HG02642 (cell line): ENCODE measurements at regions not wholly inside any gene's neighbourhood (a gene's known extent, or its start where the extent isn't known, plus 50 kb on each side); places are given as distances from the start of the nearest gene placed in this dataset.
A peak's percentile ranks its signal among the peaks of the same experiment; 100 is the strongest.

Source experiments
- ATAC-seq: cut with Tn5 transposase; IDR thresholded peaks from one replicate; pipeline ENCODE4 v1.9.1; 2021; ENCODE audit warnings: mild to moderate bottlenecking; ENCODE audit not compliant: unreplicated experiment, poor library complexity

- no peak for ATAC-seq
Measured at GRCh38 chr5:56449071-56449640, 216.0 kb upstream of the ANKRD55 start.

DNA sequence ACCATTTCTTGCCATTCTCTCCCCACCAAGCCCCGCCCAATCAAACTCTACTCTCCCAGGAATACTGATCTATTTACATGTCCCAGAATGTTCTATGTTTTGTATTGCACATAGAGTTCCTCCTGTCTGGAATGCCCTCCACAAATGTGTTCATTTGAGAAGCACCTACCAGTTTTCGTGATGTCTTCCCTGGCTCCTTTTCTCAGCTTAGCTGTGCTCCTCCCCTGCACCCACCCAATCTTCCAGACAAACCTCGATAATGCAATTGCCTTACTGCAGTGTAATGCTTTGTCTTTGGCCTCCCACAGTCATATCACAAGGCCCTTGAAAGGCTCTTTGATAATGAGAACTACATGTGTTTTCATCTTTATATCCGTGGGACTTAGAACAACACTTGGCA is 214.5 kb upstream of the ANKRD55 start:
- ATAC-seq: no peak

DNA sequence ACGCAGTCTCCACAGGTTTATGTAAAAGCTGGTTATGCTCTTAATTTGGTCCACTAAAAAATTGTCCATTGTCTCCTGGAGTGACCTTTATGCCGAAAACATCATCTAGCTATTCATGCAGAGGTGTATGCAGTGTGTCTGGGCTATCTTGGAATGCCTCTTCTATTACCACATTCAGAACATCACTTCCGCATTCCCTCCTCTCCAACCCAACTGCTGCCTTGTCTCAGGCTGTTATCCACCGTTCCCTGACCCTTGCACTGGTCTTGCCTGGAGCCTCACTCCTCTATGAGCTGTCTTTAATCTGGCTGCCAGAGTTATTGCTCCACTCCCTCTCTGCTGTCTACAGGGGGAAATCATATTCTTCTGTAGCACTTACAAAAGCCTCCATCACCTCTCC is 214.1 kb upstream of the ANKRD55 start:
- no peak for ATAC-seq

DNA sequence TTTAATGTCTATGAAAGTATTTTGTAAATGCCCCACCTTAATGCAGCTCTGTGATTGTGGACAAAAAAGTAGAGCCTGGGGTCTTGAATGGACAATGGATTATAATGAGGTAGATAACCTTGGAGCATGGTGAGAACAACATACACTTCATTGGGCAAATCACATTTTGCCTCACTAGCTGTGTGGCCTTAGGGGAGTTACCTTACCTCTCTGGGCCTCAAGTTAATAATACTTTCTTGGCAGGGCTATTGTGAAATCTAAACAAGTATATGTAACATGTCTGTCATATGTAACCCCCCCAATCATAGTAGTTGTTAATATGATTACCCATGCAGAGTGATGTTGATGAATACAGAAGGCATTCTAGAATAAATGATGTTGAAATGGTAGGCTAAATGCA is 213.6 kb upstream of the ANKRD55 start:
- no peak for ATAC-seq

DNA sequence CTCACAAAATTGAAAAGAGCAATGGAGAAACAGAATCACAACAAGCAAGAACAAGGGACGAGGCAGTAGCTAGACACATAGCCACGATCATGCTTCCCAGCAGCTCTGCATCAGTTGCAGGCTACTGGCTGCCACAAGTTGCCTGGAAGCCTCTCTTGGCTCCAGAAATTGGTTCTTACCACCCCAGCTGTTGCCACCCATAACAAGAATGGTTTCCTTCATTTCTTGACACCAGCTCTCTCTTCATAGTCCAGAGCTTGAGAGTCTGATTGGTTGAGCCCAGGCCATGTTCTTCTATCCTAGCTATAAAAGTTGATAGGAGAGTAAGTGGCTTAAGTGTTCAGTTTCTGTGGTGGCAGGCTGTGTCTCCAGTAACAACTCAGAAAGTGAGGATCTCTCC is 210.7 kb upstream of the ANKRD55 start:
- ATAC-seq: no peak

DNA sequence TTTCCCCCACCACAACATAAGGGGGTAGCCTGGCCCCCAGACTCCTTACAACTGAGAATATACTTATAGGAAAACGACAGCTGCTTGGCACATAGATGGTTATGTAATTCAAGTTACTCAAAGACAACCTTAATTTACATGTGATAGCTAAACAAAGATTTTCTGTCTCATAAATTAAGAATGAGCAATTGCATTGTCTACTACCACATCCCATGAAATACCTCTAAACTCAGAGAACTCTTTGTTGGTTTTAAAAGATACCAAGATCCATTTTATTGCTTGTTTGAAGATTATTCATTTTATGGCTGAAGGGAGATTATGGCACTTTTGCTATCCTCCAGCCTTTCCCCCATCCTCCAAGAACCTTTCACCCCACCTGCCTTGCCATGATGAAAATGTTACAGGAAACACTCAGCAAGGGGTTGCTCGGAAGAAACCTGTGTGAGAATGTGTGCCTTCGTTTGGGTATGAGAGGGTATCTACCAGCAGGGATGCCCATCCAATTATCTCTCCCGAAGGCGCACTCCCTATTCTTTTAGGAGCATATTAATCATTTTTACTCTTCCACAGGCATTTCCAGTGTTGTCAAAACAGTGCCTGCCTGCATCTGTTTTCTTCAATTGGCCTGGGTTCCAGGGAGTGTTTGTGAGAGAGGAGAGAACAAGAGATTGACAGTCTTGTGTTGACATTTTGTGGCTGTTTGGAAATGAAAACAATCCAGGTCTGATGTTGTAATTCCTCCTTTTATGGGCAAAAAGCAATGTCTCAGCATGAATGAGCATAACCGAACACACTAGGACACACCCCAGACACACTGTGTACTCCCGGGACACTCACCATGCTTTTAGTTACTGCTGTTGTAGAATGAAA is 208.0 kb upstream of the ANKRD55 start:
- ATAC-seq: no peak

DNA sequence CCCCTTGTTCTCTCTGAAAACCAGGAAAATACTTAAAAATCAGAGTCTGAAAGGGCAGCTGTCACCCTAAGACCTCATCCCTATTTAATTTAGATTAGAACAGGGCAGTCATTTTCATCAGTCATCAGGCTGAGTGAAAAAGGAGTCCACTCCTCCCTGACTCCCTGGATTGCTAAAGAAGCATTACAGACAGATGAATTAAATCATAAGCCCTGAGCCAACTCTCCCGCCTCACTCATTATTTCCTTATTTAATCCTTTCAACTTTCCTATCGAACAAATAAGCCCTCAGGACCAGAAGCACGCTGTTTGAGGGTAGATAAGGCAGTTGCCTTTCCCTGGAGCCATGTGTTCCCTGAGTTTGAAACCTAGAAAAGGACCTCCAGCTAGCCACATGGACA is 201.9 kb upstream of the ANKRD55 start:
- no peak for ATAC-seq

- ATAC-seq: no peak
Measured at GRCh38 chr5:56433039-56433617, 200.0 kb upstream of the ANKRD55 start.

GRCh38 chr5:56432321-56432720 is 199.2 kb upstream of the ANKRD55 start:
- ATAC-seq: no peak

GRCh38 chr5:56430422-56430821 is 197.3 kb upstream of the ANKRD55 start:
- ATAC-seq: no peak

DNA sequence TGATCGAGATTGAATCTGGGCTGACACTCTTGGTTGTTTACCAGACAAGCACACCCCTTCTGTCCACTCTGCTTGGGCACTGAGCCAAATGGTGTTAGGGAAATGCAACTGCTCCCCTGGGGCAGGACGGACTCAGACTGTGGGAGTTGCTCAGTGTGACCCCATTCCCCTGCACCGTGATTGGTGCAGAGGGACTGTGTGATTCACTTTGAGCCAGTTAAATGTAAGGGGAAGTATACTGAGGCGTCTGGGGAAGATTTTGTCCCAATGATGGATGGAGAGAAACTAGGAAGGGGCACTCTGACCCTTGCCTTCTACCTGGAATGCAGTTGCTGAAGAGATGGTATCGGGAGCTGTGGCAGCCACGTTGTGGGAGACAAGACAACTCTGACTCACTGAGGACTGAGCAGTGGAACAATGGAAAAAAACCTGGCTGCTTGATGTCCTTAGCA is 196.0 kb upstream of the ANKRD55 start:
- no peak for ATAC-seq

- no peak for ATAC-seq
Measured at GRCh38 chr5:56426693-56427092, 193.6 kb upstream of the ANKRD55 start.

- no peak for ATAC-seq
Measured at GRCh38 chr5:56422076-56422762, 189.1 kb upstream of the ANKRD55 start.

DNA sequence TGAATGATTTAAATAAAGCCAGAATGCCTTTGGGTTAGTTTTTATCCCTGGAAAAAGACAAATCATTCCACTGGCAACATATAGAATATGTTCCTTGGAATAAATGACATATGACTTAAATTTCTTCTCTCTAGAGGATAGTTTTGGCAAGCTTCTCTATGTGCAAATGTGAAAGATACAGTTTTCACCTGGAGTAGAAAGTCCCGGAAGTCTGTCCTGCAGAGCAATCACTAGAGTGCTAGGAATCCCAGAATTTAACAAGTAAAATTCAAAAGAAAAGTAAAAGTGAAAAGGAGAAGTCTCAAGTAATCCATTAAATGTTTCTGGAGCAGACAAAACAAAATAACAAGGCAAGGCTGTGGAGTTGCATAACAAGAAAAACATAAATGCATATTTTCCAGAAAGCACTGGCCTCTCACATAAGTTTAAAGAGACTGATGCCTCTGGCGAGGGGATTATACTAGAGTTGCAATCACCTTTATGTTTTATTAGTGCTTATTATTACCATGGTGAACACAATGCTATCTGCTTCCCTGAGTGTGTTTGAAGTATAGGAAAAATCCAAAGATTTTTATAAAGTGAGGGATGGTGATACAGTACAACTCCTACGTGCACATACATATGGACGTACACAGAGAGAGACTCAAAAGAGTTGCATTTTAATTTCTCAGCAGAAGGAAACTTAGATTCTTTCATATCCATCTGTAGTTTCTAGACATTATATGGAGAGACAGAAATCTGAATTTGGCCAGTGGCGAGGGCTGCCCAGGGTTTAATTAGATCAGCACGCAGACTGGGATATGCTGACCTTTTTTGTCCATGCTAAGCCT is 188.3 kb upstream of the ANKRD55 start:
- no peak for ATAC-seq

DNA sequence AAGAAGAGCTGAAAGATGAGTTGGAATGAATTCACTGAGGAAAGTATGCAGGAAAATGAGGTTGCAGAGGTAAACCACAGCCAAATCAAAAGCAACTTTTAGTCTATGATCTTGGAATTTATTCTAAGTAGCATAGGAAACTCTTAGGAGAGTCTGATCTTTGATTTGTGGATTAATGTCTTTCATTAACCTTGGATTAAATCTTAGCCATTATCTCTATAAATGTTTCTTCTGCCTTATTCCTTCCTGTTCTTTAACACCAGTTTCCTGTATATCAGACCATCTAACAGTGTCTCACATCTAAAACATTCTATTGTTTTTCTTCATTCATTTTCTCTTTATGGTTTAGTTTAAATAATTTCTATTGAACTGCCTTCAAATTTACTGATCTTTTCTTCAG is 187.2 kb upstream of the ANKRD55 start:
- no peak for ATAC-seq

DNA sequence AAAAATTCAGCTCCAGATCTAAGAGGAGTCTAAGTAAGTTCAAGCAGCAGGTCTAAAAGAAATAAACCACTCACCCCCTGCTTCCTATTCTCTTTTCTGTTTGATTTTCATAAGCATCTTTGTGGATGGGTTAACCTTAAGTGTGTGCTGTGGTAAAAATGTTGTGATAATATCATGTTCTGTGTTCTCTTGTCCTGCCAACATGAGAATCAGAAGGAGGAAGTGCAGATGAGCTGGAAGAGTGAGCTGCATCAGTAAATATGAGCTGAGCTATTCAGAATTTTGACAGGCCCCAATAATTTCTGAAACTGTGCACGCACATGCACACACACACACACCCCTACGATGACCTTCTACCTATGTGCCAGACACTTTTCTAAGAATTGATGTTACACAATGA is 186.5 kb upstream of the ANKRD55 start:
- no peak for ATAC-seq

- ATAC-seq: peak; percentile 91
Measured at GRCh38 chr5:56415356-56415765, 182.2 kb upstream of the ANKRD55 start.

DNA sequence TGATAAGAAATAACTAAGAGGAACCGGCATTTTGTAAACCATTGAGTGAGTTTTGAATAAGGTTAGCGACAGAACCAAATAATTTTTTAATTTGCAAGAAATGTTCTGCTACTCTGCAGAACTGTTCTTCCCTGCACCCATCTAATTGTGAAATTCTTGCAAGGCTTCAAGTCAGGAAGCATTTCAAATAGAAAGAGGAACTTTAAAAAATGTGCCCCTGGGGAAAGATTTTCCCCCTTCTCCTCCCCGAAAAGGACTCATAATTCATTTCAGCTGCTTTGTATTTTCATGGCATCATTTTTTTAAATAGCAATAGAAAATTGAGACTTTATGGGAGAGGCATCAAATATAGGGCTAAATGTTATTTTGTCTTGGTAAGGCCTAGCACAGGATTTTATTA is 180.9 kb upstream of the ANKRD55 start:
- no peak for ATAC-seq

- ATAC-seq: no peak
Measured at GRCh38 chr5:56413546-56413945, 180.4 kb upstream of the ANKRD55 start.
